Tibial nerve (tissue), 4 donors: ENCODE measurements at regions not wholly inside any gene's neighbourhood (a gene's known extent, or its start where the extent isn't known, plus 50 kb on each side); places are given as distances from the start of the nearest gene placed in this dataset.

Experiments
- DNase-seq, 2 donors: peaks; one replicate each; pipeline ENCODE4 v3.0.0-alpha.2; 2019; ENCODE audit warnings: low spot score in 2 of 2
- H3K27ac ChIP-seq, 4 donors: fragments of 200-600 bp; sonication (generic) in 3 of 4; one replicate each; pipeline ENCODE4 v1.5.1; 2017 to 2019; ENCODE audit warnings: mild to moderate bottlenecking in 1 of 4
- H3K27me3 ChIP-seq, 2 donors: fragments of 200-600 bp; sonication (generic) in 1 of 2; one replicate each; pipeline versions ENCODE4 v1.5.1 to v1.6.0; 2017 to 2019
- H3K36me3 ChIP-seq, 3 donors: fragments of 200-600 bp; sonication (generic); one replicate each; pipeline ENCODE4 v1.5.1; 2018 to 2019
- H3K4me1 ChIP-seq, 4 donors: fragments of 200-600 bp; sonication (generic) in 3 of 4; one replicate each; pipeline ENCODE4 v1.5.1; 2017 to 2019
- H3K4me3 ChIP-seq, 4 donors: fragments of 200-600 bp; sonication (generic) in 3 of 4; one replicate each; pipeline ENCODE4 v1.5.1; 2017 to 2019; ENCODE audit warnings: mild to moderate bottlenecking in 1 of 4, moderate library complexity in 1 of 4
- H3K9me3 ChIP-seq, 4 donors: fragments of 200-600 bp; sonication (generic) in 3 of 4; one replicate each; pipeline ENCODE4 v1.5.1; 2017 to 2019
- EP300 ChIP-seq, 2 donors: sonication (generic); formaldehyde crosslinking; IDR thresholded peaks; one replicate each; pipeline ENCODE4 v1.6.1; 2017; ENCODE audit warnings: antibody characterized with exemption in 2 of 2, mild to moderate bottlenecking in 1 of 2
- POLR2A ChIP-seq, 2 donors: fragments of 450-650 bp; IDR thresholded peaks; one replicate each; pipeline ENCODE4 v1.6.1; 2017; ENCODE audit warnings: antibody characterized with exemption in 2 of 2, mild to moderate bottlenecking in 2 of 2, moderate library complexity in 2 of 2
- WGBS, 2 donors: methylation state at CpG; one replicate each; pipeline ENCODE4 v1.1.5; 2018; 5-methylcytosine and 5-hydroxymethylcytosine counted together
- TF ChIP-seq, protein P1 (sequence below), 5 experiments: fragments of 200-600 bp in 3 of 5; fragments of 450-650 bp in 2 of 5; sonication (generic) in 3 of 5; IDR thresholded peaks; one replicate each; pipeline ENCODE4 v1.5.1; 2016 to 2019; ENCODE audit warnings: antibody characterized with exemption in 5 of 5, mild to moderate bottlenecking in 3 of 5, moderate library complexity in 2 of 5

DNA sequence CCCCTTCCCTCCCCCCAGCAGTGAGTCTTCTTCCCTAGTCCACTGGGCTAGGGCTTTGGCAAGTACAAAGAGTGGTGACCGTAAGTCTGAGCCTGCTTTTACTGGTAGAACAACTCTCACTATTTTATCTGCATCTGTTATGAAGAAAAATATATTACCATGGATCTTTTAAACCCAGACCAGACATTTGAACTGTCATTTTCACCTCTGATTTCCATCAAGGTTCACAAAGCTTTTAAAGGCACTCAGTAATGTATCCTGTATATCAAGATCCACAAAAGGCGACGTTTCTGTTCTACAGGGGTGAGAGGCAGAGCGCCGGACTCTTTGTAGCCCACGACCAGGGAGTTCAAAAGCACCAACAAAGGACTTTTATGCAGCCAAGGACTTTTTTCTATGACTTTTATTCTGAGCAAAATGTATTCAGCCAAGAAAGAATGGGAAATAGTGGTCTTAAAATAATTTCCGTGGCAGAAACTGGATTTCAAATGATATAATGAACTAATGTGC lies 388.3 kb downstream of the ANXA1 start:
- TF ChIP-seq EP300 (IDR thresholded peaks at IDR 0.05), result no peak
- no peak for TF ChIP-seq POLR2A (IDR thresholded peaks at IDR 0.05)
- TF ChIP-seq, protein P1, sequence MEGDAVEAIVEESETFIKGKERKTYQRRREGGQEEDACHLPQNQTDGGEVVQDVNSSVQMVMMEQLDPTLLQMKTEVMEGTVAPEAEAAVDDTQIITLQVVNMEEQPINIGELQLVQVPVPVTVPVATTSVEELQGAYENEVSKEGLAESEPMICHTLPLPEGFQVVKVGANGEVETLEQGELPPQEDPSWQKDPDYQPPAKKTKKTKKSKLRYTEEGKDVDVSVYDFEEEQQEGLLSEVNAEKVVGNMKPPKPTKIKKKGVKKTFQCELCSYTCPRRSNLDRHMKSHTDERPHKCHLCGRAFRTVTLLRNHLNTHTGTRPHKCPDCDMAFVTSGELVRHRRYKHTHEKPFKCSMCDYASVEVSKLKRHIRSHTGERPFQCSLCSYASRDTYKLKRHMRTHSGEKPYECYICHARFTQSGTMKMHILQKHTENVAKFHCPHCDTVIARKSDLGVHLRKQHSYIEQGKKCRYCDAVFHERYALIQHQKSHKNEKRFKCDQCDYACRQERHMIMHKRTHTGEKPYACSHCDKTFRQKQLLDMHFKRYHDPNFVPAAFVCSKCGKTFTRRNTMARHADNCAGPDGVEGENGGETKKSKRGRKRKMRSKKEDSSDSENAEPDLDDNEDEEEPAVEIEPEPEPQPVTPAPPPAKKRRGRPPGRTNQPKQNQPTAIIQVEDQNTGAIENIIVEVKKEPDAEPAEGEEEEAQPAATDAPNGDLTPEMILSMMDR (IDR thresholded peaks at IDR 0.05), result no peak
- H3K27ac ChIP-seq, result no peak overlapping the region
- no peaks in the 10 kb centered on the region for H3K27me3 ChIP-seq
- no peaks in the 10 kb centered on the region for H3K9me3 ChIP-seq
- no peak overlapping the region for H3K4me3 ChIP-seq
- no peaks in the 10 kb centered on the region for H3K4me1 ChIP-seq
- no peaks in the 10 kb centered on the region for H3K36me3 ChIP-seq
- 52 to 56% methylated on average over 7 of the region's 7 CpGs for WGBS, 2 donors
- DNase-seq, result no peak

DNA sequence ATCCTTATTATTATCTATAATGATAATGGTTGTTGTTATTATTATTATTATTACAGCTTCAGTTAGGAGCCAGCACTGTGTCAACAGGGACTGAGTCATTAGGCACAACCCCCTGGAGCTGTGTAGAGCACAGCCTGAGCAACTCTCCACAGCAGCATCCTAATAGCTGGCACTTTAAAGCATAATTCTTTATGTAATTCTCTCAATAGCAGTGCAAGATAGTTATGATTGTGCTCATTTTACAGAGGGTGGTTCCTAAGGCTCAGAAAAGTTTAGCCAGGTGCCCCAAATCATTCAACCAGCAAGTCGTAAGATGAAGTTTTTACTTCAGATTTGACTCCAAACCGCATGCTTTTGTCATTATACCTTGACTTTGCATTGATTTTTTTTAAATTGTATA lies 390.3 kb downstream of the ANXA1 start:
- WGBS, 2 donors, result 41 to 42% methylated on average over 2 of the region's 2 CpGs
- no peaks in the 10 kb centered on the region for H3K27me3 ChIP-seq
- DNase-seq, result no peak
- H3K4me3 ChIP-seq, result no peak overlapping the region
- no peak overlapping the region for H3K27ac ChIP-seq
- TF ChIP-seq, protein P1 (IDR thresholded peaks at IDR 0.05), result no peak
- TF ChIP-seq EP300 (IDR thresholded peaks at IDR 0.05), result no peak
- no peaks in the 10 kb centered on the region for H3K36me3 ChIP-seq
- H3K4me1 ChIP-seq, result no peaks in the 10 kb centered on the region
- H3K9me3 ChIP-seq, result no peaks in the 10 kb centered on the region

DNA sequence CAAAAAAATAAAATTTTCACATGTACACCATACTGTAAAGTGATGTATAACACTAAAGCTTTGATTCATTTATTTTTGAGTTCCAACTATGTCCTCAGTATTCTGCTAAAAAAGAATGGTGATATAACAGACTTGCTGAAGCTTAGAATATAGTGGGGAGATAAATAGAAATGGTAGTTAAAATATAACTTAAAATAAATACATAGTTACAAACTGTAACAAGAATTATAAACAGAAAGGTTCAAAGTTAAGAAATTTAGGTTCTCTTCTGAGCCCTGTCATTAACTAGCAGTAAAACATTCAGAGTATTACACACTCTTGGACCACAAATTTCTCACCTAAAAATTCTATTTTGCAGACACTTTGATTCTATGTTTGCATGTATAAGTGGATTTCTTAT lies 392.1 kb downstream of the ANXA1 start:
- Histone ChIP-seq H3K27me3 (no peaks in the 10 kb centered on the region), H3K4me3 (no peak overlapping the region), H3K9me3 (no peaks in the 10 kb centered on the region), H3K27ac (no peak overlapping the region), H3K36me3 (no peaks in the 10 kb centered on the region), H3K4me1 (no peaks in the 10 kb centered on the region)
- TF ChIP-seq EP300 (IDR thresholded peaks at IDR 0.05), result no peak
- no peak for TF ChIP-seq POLR2A (IDR thresholded peaks at IDR 0.05)
- TF ChIP-seq, protein P1 (IDR thresholded peaks at IDR 0.05), result no peak
- no peak for DNase-seq

DNA sequence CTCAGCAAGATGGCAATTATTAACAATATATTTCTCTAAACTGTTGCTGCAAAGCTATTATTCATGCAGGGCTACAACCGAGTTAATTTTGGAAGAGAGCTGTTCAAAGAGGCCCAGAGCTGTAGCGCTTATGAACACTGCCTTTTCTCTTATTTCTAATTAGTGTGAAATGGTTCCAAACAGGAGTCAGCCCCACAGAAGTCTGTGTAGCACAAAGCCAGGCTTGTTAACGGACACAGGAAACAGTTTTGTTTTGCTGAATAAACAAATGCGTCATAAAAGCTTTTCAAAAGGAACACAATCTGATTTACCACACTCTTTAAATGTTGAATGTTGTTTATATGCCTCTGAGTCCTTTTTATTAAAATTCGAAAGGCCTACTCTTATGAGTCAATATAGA lies 396.5 kb downstream of the ANXA1 start:
- H3K4me3 ChIP-seq, result no peak overlapping the region
- TF ChIP-seq EP300 (IDR thresholded peaks at IDR 0.05) (no peak), POLR2A (IDR thresholded peaks at IDR 0.05) (no peak)
- TF ChIP-seq, protein P1 (IDR thresholded peaks at IDR 0.05), result no peak
- H3K27me3 ChIP-seq, result no peaks in the 10 kb centered on the region
- no peak for DNase-seq
- WGBS, 2 donors, result 22 to 26% methylated on average over 5 of the region's 5 CpGs
- H3K4me1 ChIP-seq, result no peaks in the 10 kb centered on the region
- H3K27ac ChIP-seq, result peak overlapping the region in 1 of 4 donors; percentile 19
- no peaks in the 10 kb centered on the region for H3K9me3 ChIP-seq
- no peaks in the 10 kb centered on the region for H3K36me3 ChIP-seq

DNA sequence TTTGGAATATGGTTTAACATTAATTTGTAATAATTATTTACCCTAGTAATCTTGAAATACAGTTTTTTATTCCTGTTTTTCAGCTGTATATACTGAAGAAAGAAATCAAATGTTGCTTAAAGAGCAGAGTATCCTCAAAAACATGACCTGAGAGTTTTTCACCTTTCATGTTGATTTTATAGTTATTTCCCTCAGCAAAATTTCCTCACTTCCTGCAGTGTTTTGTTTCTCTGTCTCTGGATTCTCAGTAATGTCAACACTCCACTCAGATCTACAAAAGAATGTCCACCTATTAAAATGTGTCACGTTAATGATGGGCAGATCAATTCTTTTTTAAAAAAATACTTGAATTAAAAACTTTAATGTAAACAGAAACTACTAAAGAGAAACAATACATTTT lies 398.3 kb downstream of the ANXA1 start:
- no peak for DNase-seq
- 51 to 60% methylated on average over 1 of the region's 1 CpG for WGBS, 2 donors
- H3K27me3 ChIP-seq, result no peaks in the 10 kb centered on the region

More for the DNA sequence above, 398.3 kb downstream of the ANXA1 start:
- Histone ChIP-seq H3K27ac (no peak overlapping the region), H3K9me3 (no peaks in the 10 kb centered on the region), H3K36me3 (no peaks in the 10 kb centered on the region), H3K4me3 (no peak overlapping the region), H3K4me1 (no peaks in the 10 kb centered on the region)
- no peak for TF ChIP-seq POLR2A (IDR thresholded peaks at IDR 0.05)
- no peak for TF ChIP-seq EP300 (IDR thresholded peaks at IDR 0.05)
- TF ChIP-seq, protein P1 (IDR thresholded peaks at IDR 0.05), result no peak
